ENCODE measurements at regions not wholly inside any gene's neighbourhood (a gene's known extent, or its start where the extent isn't known, plus 50 kb on each side); places are given as distances from the start of the nearest gene placed in this dataset.

- TF ChIP-seq, protein P1, sequence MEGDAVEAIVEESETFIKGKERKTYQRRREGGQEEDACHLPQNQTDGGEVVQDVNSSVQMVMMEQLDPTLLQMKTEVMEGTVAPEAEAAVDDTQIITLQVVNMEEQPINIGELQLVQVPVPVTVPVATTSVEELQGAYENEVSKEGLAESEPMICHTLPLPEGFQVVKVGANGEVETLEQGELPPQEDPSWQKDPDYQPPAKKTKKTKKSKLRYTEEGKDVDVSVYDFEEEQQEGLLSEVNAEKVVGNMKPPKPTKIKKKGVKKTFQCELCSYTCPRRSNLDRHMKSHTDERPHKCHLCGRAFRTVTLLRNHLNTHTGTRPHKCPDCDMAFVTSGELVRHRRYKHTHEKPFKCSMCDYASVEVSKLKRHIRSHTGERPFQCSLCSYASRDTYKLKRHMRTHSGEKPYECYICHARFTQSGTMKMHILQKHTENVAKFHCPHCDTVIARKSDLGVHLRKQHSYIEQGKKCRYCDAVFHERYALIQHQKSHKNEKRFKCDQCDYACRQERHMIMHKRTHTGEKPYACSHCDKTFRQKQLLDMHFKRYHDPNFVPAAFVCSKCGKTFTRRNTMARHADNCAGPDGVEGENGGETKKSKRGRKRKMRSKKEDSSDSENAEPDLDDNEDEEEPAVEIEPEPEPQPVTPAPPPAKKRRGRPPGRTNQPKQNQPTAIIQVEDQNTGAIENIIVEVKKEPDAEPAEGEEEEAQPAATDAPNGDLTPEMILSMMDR (IDR thresholded peaks at IDR 0.05): no peak
- ChIA-PET POLR2A (no interaction called here), CTCF (interaction anchor here (0.9 to 1.5 kb wide), 2 partner anchors 10 to 11 kb away, joined by 3 to 4 read pairs; no protein-coding TSS in a partner anchor)
- ATAC-seq: no peak
- no peak overlapping the region for H3K4me3 Mint-ChIP-seq
- H3K27me3 Mint-ChIP-seq: no peaks in the 10 kb centered on the region
- intact Hi-C loops (cut with micrococcal nuclease): no loop called here
- no peak overlapping the region for H3K27ac Mint-ChIP-seq
- DNase-seq: no peak
- no peaks in the 10 kb centered on the region for H3K36me3 Mint-ChIP-seq (ENCODE audit: low read depth)
- H3K9me3 Mint-ChIP-seq: peaks cover 4% of the 10 kb centered on the region
- H3K4me1 Mint-ChIP-seq (ENCODE audit: low read depth): peaks cover 9% of the 10 kb centered on the region
Measured at GRCh38 chr4:42786350-42787078, 106.0 kb upstream of the GRXCR1 start.

DNA sequence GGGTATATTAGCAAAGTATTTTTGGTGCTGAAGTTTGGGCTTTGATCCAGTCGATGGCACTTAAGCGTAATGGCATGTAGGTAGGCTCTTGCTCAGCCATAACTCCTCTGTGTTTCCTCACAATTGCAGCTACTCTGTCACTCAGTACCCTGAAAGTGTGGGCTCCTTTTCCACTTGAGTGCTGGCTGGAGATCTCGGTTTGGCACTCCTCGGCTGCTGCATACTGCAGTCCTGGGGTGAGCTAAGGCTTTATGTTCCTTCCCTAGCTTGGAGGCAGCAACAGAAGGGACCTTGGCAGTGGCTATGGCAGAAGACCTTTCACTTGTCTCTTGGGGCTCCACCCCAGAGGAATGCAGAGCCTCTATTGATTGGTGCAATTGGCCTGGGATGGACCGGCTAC, 106.7 kb upstream of the GRXCR1 start:
- H3K9me3 Mint-ChIP-seq: peaks cover 4% of the 10 kb centered on the region
- ATAC-seq: no peak
- CTCF ChIA-PET: no interaction called here

DNA sequence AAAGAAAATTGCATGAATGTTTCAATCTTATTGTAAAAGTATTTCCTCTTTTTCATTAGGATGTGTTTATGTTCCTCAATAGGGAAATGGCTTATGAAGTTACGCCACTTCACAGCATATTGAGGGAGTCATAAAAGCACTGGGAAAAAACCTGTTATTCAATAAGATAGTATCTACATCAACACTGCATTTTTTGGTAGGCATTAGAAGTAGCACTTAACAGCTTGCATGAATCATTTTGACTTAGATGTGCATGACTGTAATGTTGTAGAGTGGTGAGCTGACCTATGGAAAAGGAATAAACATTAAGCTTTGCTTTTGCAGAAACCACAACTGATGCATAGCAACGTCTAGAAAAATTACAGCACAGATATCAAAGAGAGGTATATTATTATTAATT, 111.2 kb upstream of the GRXCR1 start:
- DNase-seq (no peak), ATAC-seq (no peak)
- Mint-ChIP-seq H3K27me3 (no peaks in the 10 kb centered on the region), H3K36me3 (ENCODE audit: low read depth) (no peaks in the 10 kb centered on the region), H3K27ac (no peak overlapping the region), H3K9me3 (peaks cover 4% of the 10 kb centered on the region), H3K4me1 (ENCODE audit: low read depth) (peaks cover 3% of the 10 kb centered on the region), H3K4me3 (no peak overlapping the region)
- CTCF ChIA-PET: no interaction called here
- POLR2A ChIA-PET: no interaction called here
- TF ChIP-seq, protein P1 (IDR thresholded peaks at IDR 0.05): no peak
- intact Hi-C loops (cut with micrococcal nuclease): no loop called here

More for the DNA sequence above, 106.7 kb upstream of the GRXCR1 start:
- Mint-ChIP-seq H3K4me3 (no peak overlapping the region), H3K36me3 (ENCODE audit: low read depth) (no peaks in the 10 kb centered on the region), H3K27me3 (no peaks in the 10 kb centered on the region), H3K27ac (no peak overlapping the region), H3K4me1 (ENCODE audit: low read depth) (peaks cover 10% of the 10 kb centered on the region)
- DNase-seq: no peak
- POLR2A ChIA-PET: no interaction called here
- intact Hi-C loops (cut with micrococcal nuclease): no loop called here
- TF ChIP-seq, protein P1 (IDR thresholded peaks at IDR 0.05): no peak

DNA sequence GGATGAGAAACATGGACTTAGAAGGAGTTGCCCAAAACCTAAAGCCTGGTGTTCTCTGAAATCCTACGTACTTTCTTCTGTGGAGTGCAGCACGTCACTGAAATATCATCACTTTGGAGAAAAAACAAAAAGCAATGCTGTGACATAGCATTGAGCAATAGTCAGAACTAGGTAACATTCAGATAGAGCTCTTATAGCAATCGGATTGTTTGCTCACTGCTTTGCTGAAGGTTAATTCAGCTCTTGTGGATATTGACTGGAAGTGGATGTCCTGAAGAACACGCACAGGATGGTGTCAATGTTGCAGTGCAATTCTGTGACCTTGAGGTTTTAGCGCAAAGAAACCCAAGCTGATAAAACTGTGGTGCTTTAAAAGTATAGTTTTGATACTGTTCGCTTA, 114.2 kb upstream of the GRXCR1 start:
- no peaks in the 10 kb centered on the region for H3K9me3 Mint-ChIP-seq
- DNase-seq: no peak
- TF ChIP-seq, protein P1 (IDR thresholded peaks at IDR 0.05): no peak
- no peak for ATAC-seq
- H3K4me3 Mint-ChIP-seq: no peak overlapping the region
- H3K36me3 Mint-ChIP-seq (ENCODE audit: low read depth): no peaks in the 10 kb centered on the region
- POLR2A ChIA-PET: no interaction called here
- H3K27ac Mint-ChIP-seq: no peak overlapping the region
- intact Hi-C loops (cut with micrococcal nuclease): no loop called here
- CTCF ChIA-PET: interaction anchor here (1.2 to 2.1 kb wide), 2 partner anchors 9 to 210 kb away, joined by 3 to 7 read pairs; no protein-coding TSS in a partner anchor
- H3K4me1 Mint-ChIP-seq (ENCODE audit: low read depth): peaks cover 3% of the 10 kb centered on the region
- no peaks in the 10 kb centered on the region for H3K27me3 Mint-ChIP-seq

DNA sequence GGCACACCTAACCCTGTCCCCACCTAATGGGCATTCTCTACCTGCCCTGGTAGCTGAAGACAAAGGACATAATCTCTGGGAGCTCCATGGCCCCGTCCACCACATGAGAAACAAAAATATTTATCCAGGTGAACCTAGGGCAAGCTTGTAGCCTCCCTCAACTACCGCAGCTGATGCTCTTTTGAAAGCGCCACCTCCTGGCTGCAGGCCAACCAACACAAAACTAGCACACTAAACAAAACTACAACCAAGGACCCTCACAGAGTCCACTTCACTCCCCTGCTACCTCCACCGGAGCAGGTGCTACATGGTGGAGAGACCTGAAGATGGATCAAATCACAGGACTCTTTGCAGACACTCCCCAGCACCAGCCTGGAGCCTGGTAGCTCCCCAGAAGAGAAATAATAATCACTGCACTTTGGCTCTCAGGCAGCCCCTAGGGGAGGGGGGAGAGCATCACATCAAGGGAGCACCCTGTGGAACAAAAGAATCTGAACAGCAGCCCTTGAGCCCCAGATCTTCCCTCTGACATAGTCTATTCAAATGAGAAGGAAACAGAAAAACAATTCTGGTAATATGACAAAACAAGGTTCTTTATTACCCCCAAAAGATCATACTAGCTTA, 111.3 kb upstream of the ATP8A1 start:
- H3K36me3 Mint-ChIP-seq (ENCODE audit: low read depth): no peaks in the 10 kb centered on the region
- peak; percentile 28 for DNase-seq
- ChIA-PET CTCF (interaction anchor here (0.7 to 2.5 kb wide), 13 partner anchors 8 to 249 kb away, joined by 3 to 12 read pairs (median 3); no protein-coding TSS in a partner anchor), POLR2A (interaction anchor here (1.2 kb wide), 1 partner anchor 428 kb away, joined by 3 read pairs; no protein-coding TSS in a partner anchor)
- no peak overlapping the region for H3K27ac Mint-ChIP-seq
- TF ChIP-seq, protein P1 (IDR thresholded peaks at IDR 0.05): peak; percentile 21
- no peak for ATAC-seq
- H3K9me3 Mint-ChIP-seq: no peaks in the 10 kb centered on the region
- no peaks in the 10 kb centered on the region for H3K4me1 Mint-ChIP-seq (ENCODE audit: low read depth)
- intact Hi-C loops (cut with micrococcal nuclease): no loop called here
- H3K27me3 Mint-ChIP-seq: peaks cover 7% of the 10 kb centered on the region
- no peak overlapping the region for H3K4me3 Mint-ChIP-seq
